ENCODE measurements at regions not wholly inside any gene's neighbourhood (a gene's known extent, or its start where the extent isn't known, plus 50 kb on each side); places are given as distances from the start of the nearest gene placed in this dataset.

- no peak overlapping the region for H3K27ac ChIP-seq
- DNase-seq, result no peak
- intact Hi-C loops (cut with DNase I), result no loop called here
- H3K4me1 ChIP-seq, result no peaks in the 10 kb centered on the region
- H3K9me3 ChIP-seq, result peaks cover 0 to 7% of the 10 kb centered on the region in 2 donors
- TF ChIP-seq, protein P1, sequence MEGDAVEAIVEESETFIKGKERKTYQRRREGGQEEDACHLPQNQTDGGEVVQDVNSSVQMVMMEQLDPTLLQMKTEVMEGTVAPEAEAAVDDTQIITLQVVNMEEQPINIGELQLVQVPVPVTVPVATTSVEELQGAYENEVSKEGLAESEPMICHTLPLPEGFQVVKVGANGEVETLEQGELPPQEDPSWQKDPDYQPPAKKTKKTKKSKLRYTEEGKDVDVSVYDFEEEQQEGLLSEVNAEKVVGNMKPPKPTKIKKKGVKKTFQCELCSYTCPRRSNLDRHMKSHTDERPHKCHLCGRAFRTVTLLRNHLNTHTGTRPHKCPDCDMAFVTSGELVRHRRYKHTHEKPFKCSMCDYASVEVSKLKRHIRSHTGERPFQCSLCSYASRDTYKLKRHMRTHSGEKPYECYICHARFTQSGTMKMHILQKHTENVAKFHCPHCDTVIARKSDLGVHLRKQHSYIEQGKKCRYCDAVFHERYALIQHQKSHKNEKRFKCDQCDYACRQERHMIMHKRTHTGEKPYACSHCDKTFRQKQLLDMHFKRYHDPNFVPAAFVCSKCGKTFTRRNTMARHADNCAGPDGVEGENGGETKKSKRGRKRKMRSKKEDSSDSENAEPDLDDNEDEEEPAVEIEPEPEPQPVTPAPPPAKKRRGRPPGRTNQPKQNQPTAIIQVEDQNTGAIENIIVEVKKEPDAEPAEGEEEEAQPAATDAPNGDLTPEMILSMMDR (IDR thresholded peaks at IDR 0.05), result no peak
- no peak for ATAC-seq
- no peak overlapping the region for H3K4me3 ChIP-seq
- H3K36me3 ChIP-seq, result no peaks in the 10 kb centered on the region
- no peaks in the 10 kb centered on the region for H3K27me3 ChIP-seq
These were observed 627.0 kb downstream of the KCNA4 start for GRCh38 chr11:29389793-29390192.

DNA sequence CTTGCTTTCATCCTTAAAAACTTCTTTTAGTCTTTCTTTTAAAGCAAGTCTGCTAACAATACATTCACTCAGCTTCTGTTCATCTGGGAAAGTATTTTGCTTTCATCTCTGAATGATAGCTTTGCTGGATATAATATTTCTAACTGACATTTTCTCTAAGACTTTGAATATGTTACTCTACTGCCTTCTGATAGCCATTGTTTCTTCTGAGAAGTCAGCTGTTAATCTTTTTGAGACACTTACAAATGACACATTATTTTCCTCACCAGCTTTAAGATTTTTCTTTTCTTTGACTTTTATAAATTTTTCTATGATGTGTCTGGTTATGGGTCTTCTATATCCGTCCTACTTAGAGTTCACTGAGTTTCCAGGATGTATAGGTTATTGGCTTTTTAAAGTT lies 643.1 kb downstream of the KCNA4 start:
- Histone ChIP-seq H3K27me3 (no peaks in the 10 kb centered on the region), H3K4me1 (no peaks in the 10 kb centered on the region), H3K9me3 (peaks cover 0 to 23% of the 10 kb centered on the region in 2 donors), H3K4me3 (no peak overlapping the region), H3K27ac (no peak overlapping the region), H3K36me3 (no peaks in the 10 kb centered on the region)
- intact Hi-C loops (cut with DNase I), result no loop called here
- DNase-seq (no peak), ATAC-seq (no peak)
- TF ChIP-seq, protein P1 (IDR thresholded peaks at IDR 0.05), result no peak

DNA sequence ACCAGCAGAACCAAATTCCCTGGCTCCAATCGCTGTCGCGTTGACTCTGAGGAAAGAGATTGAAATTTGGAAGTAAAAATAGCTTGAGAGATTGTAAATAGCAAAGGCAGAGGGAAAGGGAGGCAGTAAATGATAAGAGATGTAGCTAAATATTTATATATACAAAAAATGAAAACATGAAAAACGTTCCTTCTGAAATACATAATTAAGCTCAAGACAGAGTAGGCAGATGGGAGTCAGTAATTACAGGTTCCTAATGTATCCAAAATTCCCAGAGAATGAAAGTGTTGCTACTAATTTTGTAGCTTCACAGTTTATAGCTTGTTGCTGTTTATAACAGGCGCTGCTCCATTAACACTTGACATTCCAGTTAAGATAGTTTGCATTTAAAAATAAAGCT lies 648.7 kb downstream of the KCNA4 start:
- no peaks in the 10 kb centered on the region for H3K4me1 ChIP-seq
- TF ChIP-seq, protein P1 (IDR thresholded peaks at IDR 0.05), result no peak
- H3K27ac ChIP-seq, result no peak overlapping the region
- no peak for ATAC-seq
- no peaks in the 10 kb centered on the region for H3K27me3 ChIP-seq
- intact Hi-C loops (cut with DNase I), result no loop called here
- no peak overlapping the region for H3K4me3 ChIP-seq
- H3K36me3 ChIP-seq, result no peaks in the 10 kb centered on the region
- no peak for DNase-seq
- H3K9me3 ChIP-seq, result peaks cover 0 to 2% of the 10 kb centered on the region in 2 donors

GRCh38 chr11:29364006-29364405 lies 652.8 kb downstream of the KCNA4 start:
- TF ChIP-seq, protein P1 (IDR thresholded peaks at IDR 0.05), result no peak
- Histone ChIP-seq H3K9me3 (no peaks in the 10 kb centered on the region), H3K27me3 (no peaks in the 10 kb centered on the region), H3K36me3 (no peaks in the 10 kb centered on the region), H3K4me3 (no peak overlapping the region), H3K27ac (no peak overlapping the region), H3K4me1 (no peaks in the 10 kb centered on the region)
- no peak for ATAC-seq
- intact Hi-C loops (cut with DNase I), result no loop called here
- no peak for DNase-seq

GRCh38 chr11:29361369-29361768 lies 655.5 kb downstream of the KCNA4 start:
- Histone ChIP-seq H3K4me1 (no peaks in the 10 kb centered on the region), H3K36me3 (no peaks in the 10 kb centered on the region), H3K27me3 (no peaks in the 10 kb centered on the region), H3K4me3 (no peak overlapping the region), H3K9me3 (peaks cover 0 to 2% of the 10 kb centered on the region in 2 donors), H3K27ac (no peak overlapping the region)
- DNase-seq (no peak), ATAC-seq (no peak)
- intact Hi-C loops (cut with DNase I), result no loop called here
- TF ChIP-seq, protein P1 (IDR thresholded peaks at IDR 0.05), result no peak

Measured in left lung (tissue), 4 donors.